GM12878 (cell line): ENCODE measurements at regions not wholly inside any gene's neighbourhood (a gene's known extent, or its start where the extent isn't known, plus 50 kb on each side); places are given as distances from the start of the nearest gene placed in this dataset.

Source experiments
- CBX5 ChIP-seq: sonication (generic); IDR thresholded peaks from 2 replicates; pipeline ENCODE4 v1.6.1; 2016; ENCODE audit warnings: low read depth, moderate library complexity, mild to moderate bottlenecking, inconsistent platforms
- CEBPB ChIP-seq, 2 experiments: fragments of 150-350 bp in 1 of 2; IDR thresholded peaks; 2 replicates each; pipeline ENCODE4 v1.6.1; 2012 to 2014; ENCODE audit warnings: low read depth in 2 of 2, low read length in 2 of 2, borderline replicate concordance in 1 of 2, inconsistent platforms in 1 of 2
- CHD2 ChIP-seq: IDR thresholded peaks from 2 replicates; pipeline ENCODE4 v1.6.1; 2011; ENCODE audit warnings: low read depth, low read length, improper control_type of control experiment, borderline replicate concordance
- FOXM1 ChIP-seq: IDR thresholded peaks from 2 replicates; pipeline ENCODE4 v1.6.1; 2012; ENCODE audit warnings: low read depth, mild to moderate bottlenecking, inconsistent platforms, low read length, moderate library complexity
- POLR2AphosphoS5 ChIP-seq: IDR thresholded peaks from 2 replicates; pipeline ENCODE4 v1.6.1; 2011; ENCODE audit warnings: mild to moderate bottlenecking, low read length, inconsistent platforms
- RFX5 ChIP-seq: IDR thresholded peaks from 2 replicates; pipeline ENCODE4 v1.6.1; 2011; ENCODE audit warnings: low read depth, low read length, improper control_type of control experiment
- SP1 ChIP-seq: IDR thresholded peaks from one replicate; pipeline ENCODE4 v1.6.1; 2011; ENCODE audit warnings: low read depth, low read length
- SUZ12 ChIP-seq: fragments of 200-600 bp; sonication (generic); IDR thresholded peaks from one replicate; pipeline ENCODE4 v1.6.1; 2018; ENCODE audit warnings: antibody characterized with exemption, mild to moderate bottlenecking; ENCODE audit not compliant: unreplicated experiment
- TCF12 ChIP-seq: IDR thresholded peaks from 2 replicates; pipeline ENCODE4 v1.6.1; 2011; ENCODE audit warnings: low read depth, mild to moderate bottlenecking, low read length
- ZZZ3 ChIP-seq: IDR thresholded peaks from 2 replicates; pipeline ENCODE4 v1.6.1; 2011; ENCODE audit warnings: low read depth; ENCODE audit not compliant: control insufficient read depth, insufficient read length
- TF ChIP-seq, protein P1 (sequence below), 3 experiments: IDR thresholded peaks in 2 of 3; conservative IDR thresholded peaks in 1 of 3; 2 replicates each; pipeline ENCODE4 v1.5.1; 2011; ENCODE audit warnings: low read depth in 3 of 3, low read length in 3 of 3, mild to moderate bottlenecking in 3 of 3, control low read depth in 2 of 3, moderate library complexity in 2 of 3, inconsistent platforms in 1 of 3, mixed read lengths in 1 of 3; ENCODE audit not compliant: control insufficient read depth in 2 of 3, insufficient read depth in 1 of 3; ENCODE audit errors: extremely low read depth in 1 of 3
- TF ChIP-seq, protein P2 (sequence below): IDR thresholded peaks from 2 replicates; pipeline ENCODE4 v1.6.1; 2011; ENCODE audit warnings: low read depth, low read length, improper control_type of control experiment, borderline replicate concordance
- TF ChIP-seq, protein P3 (sequence below): fragments of 450-650 bp; IDR thresholded peaks from 2 replicates; pipeline ENCODE4 v1.6.1; 2017; ENCODE audit warnings: low read depth, mild to moderate bottlenecking, moderate library complexity

DNA sequence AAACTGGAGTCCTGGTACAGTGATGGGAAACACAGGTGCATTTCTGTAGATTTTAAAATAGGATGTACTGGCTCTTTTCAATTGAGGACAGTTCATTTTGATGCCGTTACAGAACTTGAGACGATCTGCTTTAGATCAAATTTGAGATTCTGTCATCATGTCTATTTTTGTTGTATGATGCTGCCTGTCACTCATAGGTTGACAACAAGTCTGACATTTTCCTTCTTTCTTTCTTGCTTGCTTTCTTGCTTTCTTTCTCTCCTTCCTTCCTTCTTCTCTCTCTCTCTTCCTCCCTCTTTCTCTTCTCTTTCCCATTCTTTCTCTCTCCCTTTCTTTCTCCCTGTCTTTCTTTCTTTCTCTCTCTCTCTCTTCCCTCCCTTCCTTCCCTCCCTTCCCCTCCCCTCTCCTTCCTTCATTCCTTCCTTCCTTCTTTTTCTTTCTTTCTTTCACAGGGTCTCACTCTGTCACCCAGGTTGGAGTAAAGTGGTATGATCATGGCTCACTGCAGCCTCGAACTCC, 152.6 kb upstream of the SGK1 start:
- TF ChIP-seq RFX5 (no peak), ZZZ3 (no peak), FOXM1 (no peak), SP1 (no peak), SUZ12 (no peak), CEBPB (IDR thresholded peaks at IDR 0.05; ENCODE audit: borderline replicate concordance in 1 of 2, low read depth in 2 of 2, low read length in 2 of 2) (no peak), POLR2AphosphoS5 (no peak), CBX5 (no peak), TCF12 (no peak), CHD2 (no peak)
- TF ChIP-seq, protein P1, sequence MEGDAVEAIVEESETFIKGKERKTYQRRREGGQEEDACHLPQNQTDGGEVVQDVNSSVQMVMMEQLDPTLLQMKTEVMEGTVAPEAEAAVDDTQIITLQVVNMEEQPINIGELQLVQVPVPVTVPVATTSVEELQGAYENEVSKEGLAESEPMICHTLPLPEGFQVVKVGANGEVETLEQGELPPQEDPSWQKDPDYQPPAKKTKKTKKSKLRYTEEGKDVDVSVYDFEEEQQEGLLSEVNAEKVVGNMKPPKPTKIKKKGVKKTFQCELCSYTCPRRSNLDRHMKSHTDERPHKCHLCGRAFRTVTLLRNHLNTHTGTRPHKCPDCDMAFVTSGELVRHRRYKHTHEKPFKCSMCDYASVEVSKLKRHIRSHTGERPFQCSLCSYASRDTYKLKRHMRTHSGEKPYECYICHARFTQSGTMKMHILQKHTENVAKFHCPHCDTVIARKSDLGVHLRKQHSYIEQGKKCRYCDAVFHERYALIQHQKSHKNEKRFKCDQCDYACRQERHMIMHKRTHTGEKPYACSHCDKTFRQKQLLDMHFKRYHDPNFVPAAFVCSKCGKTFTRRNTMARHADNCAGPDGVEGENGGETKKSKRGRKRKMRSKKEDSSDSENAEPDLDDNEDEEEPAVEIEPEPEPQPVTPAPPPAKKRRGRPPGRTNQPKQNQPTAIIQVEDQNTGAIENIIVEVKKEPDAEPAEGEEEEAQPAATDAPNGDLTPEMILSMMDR (IDR thresholded peaks at IDR 0.05 in 2 of 3, conservative IDR thresholded peaks at IDR 0.05 in 1 of 3; ENCODE audit: control insufficient read depth in 2 of 3, extremely low read depth in 1 of 3, insufficient read depth in 1 of 3, low read depth in 3 of 3, low read length in 3 of 3): no peak
- TF ChIP-seq, protein P2, sequence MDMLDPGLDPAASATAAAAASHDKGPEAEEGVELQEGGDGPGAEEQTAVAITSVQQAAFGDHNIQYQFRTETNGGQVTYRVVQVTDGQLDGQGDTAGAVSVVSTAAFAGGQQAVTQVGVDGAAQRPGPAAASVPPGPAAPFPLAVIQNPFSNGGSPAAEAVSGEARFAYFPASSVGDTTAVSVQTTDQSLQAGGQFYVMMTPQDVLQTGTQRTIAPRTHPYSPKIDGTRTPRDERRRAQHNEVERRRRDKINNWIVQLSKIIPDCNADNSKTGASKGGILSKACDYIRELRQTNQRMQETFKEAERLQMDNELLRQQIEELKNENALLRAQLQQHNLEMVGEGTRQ: no peak
- TF ChIP-seq, protein P3, sequence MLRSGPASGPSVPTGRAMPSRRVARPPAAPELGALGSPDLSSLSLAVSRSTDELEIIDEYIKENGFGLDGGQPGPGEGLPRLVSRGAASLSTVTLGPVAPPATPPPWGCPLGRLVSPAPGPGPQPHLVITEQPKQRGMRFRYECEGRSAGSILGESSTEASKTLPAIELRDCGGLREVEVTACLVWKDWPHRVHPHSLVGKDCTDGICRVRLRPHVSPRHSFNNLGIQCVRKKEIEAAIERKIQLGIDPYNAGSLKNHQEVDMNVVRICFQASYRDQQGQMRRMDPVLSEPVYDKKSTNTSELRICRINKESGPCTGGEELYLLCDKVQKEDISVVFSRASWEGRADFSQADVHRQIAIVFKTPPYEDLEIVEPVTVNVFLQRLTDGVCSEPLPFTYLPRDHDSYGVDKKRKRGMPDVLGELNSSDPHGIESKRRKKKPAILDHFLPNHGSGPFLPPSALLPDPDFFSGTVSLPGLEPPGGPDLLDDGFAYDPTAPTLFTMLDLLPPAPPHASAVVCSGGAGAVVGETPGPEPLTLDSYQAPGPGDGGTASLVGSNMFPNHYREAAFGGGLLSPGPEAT: no peak
